ENCODE measurements at regions not wholly inside any gene's neighbourhood (a gene's known extent, or its start where the extent isn't known, plus 50 kb on each side); places are given as distances from the start of the nearest gene placed in this dataset.
"Not testable (repeated sequence)": the region's sequence is repeated elsewhere in the genome, so short reads cannot be mapped to it uniquely, and the experiment has no call there.

GRCh38 chr1:58058323-58058722, 488.2 kb downstream of the OMA1 start:
- no peak for TF ChIP-seq CTCF (conservative IDR thresholded peaks at IDR 0.05; ENCODE audit: low read depth, low read length)
- DNase-seq (ENCODE audit: low read depth): no peak

GRCh38 chr1:58057826-58058225, 488.7 kb downstream of the OMA1 start:
- DNase-seq (ENCODE audit: low read depth): no peak
- no peak overlapping the region for H3K4me3 ChIP-seq (ENCODE audit: low read depth, low read length)
- no peak for TF ChIP-seq CTCF (conservative IDR thresholded peaks at IDR 0.05; ENCODE audit: low read depth, low read length)

More at GRCh38 chr1:58058323-58058722, 488.2 kb downstream of the OMA1 start:
- no peak overlapping the region for H3K4me3 ChIP-seq (ENCODE audit: low read depth, low read length)

GRCh38 chr1:58051187-58051586, 495.3 kb downstream of the OMA1 start:
- not testable (repeated sequence) for DNase-seq (ENCODE audit: low read depth); H3K4me3 ChIP-seq (ENCODE audit: low read depth, low read length)

- TF ChIP-seq CTCF (conservative IDR thresholded peaks at IDR 0.05; ENCODE audit: low read depth, low read length): peak; percentile 91
- no peak overlapping the region for H3K4me3 ChIP-seq (ENCODE audit: low read depth, low read length)
- no peak for DNase-seq (ENCODE audit: low read depth)
Observed at GRCh38 chr1:58047265-58047858, 499.2 kb downstream of the OMA1 start.

- no peak overlapping the region for H3K4me3 ChIP-seq (ENCODE audit: low read depth, low read length)
- no peak for TF ChIP-seq CTCF (conservative IDR thresholded peaks at IDR 0.05; ENCODE audit: low read depth, low read length)
- no peak for DNase-seq (ENCODE audit: low read depth)
Observed at GRCh38 chr1:58045094-58045705, 501.3 kb downstream of the OMA1 start.

- no peak for TF ChIP-seq CTCF (conservative IDR thresholded peaks at IDR 0.05; ENCODE audit: low read depth, low read length)
- DNase-seq (ENCODE audit: low read depth): no peak
- H3K4me3 ChIP-seq (ENCODE audit: low read depth, low read length): no peak overlapping the region
Observed at GRCh38 chr1:58041621-58042020, 504.9 kb downstream of the OMA1 start.

- no peak overlapping the region for H3K4me3 ChIP-seq (ENCODE audit: low read depth, low read length)
- TF ChIP-seq CTCF (conservative IDR thresholded peaks at IDR 0.05; ENCODE audit: low read depth, low read length): no peak
- DNase-seq (ENCODE audit: low read depth): no peak
Observed at GRCh38 chr1:58038574-58038973, 508.0 kb downstream of the OMA1 start.
